ENCODE measurements at regions not wholly inside any gene's neighbourhood (a gene's known extent, or its start where the extent isn't known, plus 50 kb on each side); places are given as distances from the start of the nearest gene placed in this dataset.
"Not testable (repeated sequence)": the region's sequence is repeated elsewhere in the genome, so short reads cannot be mapped to it uniquely, and the experiment has no call there.

DNA sequence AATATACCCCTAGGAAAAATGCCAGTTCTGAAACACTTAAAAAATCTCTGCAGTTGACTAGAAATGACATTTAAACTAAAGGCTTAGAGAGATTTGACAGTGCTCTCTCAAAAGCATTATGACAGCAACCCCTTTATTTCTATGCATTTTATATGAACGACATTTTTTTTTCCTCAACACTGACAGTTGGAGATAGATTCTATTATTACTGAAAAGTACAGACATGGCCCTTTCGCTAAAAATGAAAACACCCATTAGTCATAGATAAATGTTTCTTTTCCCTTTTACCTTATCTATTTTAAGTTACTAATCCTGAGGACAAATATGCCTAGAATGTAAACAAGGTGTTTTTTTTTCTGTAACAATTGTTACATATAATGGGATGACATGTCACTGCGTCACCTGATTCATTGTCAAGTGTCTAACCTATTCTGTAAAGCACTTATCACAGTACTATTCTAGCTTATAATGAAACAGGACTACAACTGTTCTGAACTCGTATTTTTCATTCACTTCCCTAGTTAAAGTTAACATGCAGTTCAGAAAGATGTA is 1169.6 kb upstream of the CRIM1 start:
- WGBS, 2 donors: 66 to 84% methylated on average over 4 of the region's 4 CpGs
- H3K27me3 ChIP-seq: no peaks in the 10 kb centered on the region
- H3K36me3 ChIP-seq: no peaks in the 10 kb centered on the region
- no peak overlapping the region for H3K4me3 ChIP-seq
- no peaks in the 10 kb centered on the region for H3K4me1 ChIP-seq
- TF ChIP-seq, protein P1, sequence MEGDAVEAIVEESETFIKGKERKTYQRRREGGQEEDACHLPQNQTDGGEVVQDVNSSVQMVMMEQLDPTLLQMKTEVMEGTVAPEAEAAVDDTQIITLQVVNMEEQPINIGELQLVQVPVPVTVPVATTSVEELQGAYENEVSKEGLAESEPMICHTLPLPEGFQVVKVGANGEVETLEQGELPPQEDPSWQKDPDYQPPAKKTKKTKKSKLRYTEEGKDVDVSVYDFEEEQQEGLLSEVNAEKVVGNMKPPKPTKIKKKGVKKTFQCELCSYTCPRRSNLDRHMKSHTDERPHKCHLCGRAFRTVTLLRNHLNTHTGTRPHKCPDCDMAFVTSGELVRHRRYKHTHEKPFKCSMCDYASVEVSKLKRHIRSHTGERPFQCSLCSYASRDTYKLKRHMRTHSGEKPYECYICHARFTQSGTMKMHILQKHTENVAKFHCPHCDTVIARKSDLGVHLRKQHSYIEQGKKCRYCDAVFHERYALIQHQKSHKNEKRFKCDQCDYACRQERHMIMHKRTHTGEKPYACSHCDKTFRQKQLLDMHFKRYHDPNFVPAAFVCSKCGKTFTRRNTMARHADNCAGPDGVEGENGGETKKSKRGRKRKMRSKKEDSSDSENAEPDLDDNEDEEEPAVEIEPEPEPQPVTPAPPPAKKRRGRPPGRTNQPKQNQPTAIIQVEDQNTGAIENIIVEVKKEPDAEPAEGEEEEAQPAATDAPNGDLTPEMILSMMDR (IDR thresholded peaks at IDR 0.05): no peak
- TF ChIP-seq EP300 (IDR thresholded peaks at IDR 0.05) (no peak), POLR2A (IDR thresholded peaks at IDR 0.05) (no peak)
- no peak for DNase-seq (ENCODE audit: low spot score in 2 of 2)
- H3K9me3 ChIP-seq: no peaks in the 10 kb centered on the region
- no peak overlapping the region for H3K27ac ChIP-seq

DNA sequence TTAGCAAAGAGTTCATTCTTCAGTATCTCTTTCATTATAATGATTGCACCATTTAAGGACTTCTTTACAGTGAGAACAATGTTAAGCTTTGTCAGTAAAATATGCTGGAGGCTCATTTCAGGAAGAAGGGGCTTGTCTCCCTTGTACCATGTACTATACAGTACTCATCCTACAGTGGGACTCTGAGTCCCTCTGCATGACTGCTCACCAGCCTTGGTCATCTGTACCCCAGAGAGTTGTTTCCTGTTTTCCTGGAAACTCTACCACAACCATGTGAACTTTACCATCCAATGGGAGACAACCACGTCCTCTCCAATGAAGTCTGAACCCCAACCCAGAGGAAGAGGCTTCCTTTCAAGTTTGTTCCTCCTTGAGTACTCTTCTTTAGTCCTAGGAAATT is 1171.1 kb upstream of the CRIM1 start:
- H3K4me1 ChIP-seq: no peaks in the 10 kb centered on the region
- H3K4me3 ChIP-seq: no peak overlapping the region
- WGBS, 2 donors: 48 to 59% methylated on average over 1 of the region's 1 CpG
- no peaks in the 10 kb centered on the region for H3K36me3 ChIP-seq
- H3K9me3 ChIP-seq: no peaks in the 10 kb centered on the region
- no peaks in the 10 kb centered on the region for H3K27me3 ChIP-seq
- H3K27ac ChIP-seq: no peak overlapping the region
- DNase-seq (ENCODE audit: low spot score in 2 of 2): no peak
- TF ChIP-seq, protein P1 (IDR thresholded peaks at IDR 0.05): no peak
- TF ChIP-seq POLR2A (IDR thresholded peaks at IDR 0.05): no peak
- TF ChIP-seq EP300 (IDR thresholded peaks at IDR 0.05): no peak

DNA sequence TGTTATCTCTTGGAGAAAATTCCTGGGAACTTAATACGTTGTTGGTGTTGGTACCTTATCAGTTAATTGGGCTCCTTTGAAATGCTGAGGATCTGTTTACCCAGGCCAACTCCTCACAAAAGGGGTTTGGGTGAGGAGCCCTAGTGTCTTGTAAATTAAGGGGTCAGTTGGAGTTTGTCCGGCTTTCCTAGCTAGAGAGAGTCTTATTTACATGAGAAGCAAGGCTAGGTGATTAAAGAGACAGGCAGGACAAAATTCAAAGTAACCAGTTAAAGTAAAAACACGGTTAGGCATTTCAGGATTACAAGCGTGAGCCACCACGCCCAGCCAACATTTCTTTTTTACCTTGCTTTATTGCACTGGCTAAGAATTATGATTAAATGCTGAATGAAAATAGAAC is 1178.9 kb upstream of the CRIM1 start:
- not testable (repeated sequence) for H3K27me3 ChIP-seq; DNase-seq (ENCODE audit: low spot score in 2 of 2); H3K27ac ChIP-seq; H3K4me1 ChIP-seq; H3K4me3 ChIP-seq; H3K9me3 ChIP-seq; H3K36me3 ChIP-seq
- WGBS, 2 donors: 40 to 41% methylated on average over 5 of the region's 5 CpGs

DNA sequence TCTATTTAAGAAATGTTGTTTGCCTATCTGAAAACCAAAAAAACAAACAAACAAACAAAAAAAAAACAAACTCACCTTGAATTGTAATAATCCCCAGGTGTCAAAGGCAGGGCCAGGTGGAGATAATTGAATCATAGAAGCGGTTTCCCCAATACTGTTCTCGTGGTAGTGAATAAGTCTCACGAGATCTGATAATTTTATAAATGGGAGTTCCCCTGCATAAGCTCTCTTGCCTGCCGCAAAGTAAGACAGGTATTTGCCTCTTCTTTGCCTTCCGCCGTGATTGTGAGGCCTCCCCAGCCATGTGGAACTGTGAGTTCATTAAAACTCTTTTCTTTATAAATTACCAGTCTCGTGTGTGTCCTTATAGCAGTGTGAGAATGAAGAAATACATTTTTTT is 1180.7 kb upstream of the CRIM1 start:
- no peaks in the 10 kb centered on the region for H3K36me3 ChIP-seq
- WGBS, 2 donors: 84 to 90% methylated on average over 7 of the region's 7 CpGs
- H3K9me3 ChIP-seq: no peaks in the 10 kb centered on the region
- H3K4me3 ChIP-seq: no peak overlapping the region
- TF ChIP-seq, protein P1 (IDR thresholded peaks at IDR 0.05): no peak
- TF ChIP-seq POLR2A (IDR thresholded peaks at IDR 0.05) (no peak), EP300 (IDR thresholded peaks at IDR 0.05) (no peak)
- no peak overlapping the region for H3K27ac ChIP-seq
- no peaks in the 10 kb centered on the region for H3K27me3 ChIP-seq
- H3K4me1 ChIP-seq: no peaks in the 10 kb centered on the region
- DNase-seq (ENCODE audit: low spot score in 2 of 2): no peak

DNA sequence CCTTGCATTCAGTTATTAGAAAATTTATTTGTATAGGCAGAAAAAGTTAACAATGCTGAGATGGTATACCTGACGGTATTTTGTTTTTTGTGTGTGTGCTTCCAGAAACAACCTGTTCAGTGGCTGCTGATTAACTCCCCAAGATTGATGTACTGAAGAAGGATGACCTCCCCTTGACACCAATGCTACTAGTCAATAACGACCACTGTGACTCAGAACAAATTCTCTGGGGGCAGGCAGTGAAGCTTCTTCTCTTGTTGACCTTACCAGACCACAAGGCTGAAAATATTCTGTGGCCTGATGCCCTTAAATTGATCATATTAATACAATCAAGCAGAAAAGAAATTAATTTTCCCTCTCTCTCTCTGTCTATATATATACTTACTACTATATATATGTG is 1182.9 kb upstream of the CRIM1 start:
- 52 to 58% methylated on average over 2 of the region's 2 CpGs for WGBS, 2 donors
- H3K4me3 ChIP-seq: no peak overlapping the region
- no peaks in the 10 kb centered on the region for H3K4me1 ChIP-seq
- TF ChIP-seq EP300 (IDR thresholded peaks at IDR 0.05): no peak
- TF ChIP-seq, protein P1 (IDR thresholded peaks at IDR 0.05): no peak
- no peak for TF ChIP-seq POLR2A (IDR thresholded peaks at IDR 0.05)
- H3K36me3 ChIP-seq: no peaks in the 10 kb centered on the region
- no peaks in the 10 kb centered on the region for H3K27me3 ChIP-seq
- DNase-seq (ENCODE audit: low spot score in 2 of 2): no peak
- no peak overlapping the region for H3K27ac ChIP-seq
- H3K9me3 ChIP-seq: no peaks in the 10 kb centered on the region

DNA sequence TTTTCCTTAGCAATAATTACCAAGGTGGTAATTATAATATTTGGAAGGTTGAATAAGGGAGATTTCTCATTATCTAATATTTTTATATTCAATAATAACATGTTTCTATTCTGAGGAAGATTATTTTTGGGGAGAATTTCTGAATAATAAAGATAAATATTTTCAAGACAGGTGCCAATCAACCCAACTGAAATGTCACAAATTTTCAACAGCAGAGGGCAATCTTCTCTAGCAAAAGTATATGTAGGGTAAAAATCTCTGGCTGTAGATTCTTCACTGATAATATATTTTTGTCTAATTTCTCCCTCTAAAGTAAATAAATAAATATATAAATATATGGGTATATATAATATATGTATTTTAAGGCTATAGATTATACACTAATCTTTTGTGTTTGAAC is 1187.2 kb upstream of the CRIM1 start:
- Histone ChIP-seq H3K27me3 (no peaks in the 10 kb centered on the region), H3K36me3 (no peaks in the 10 kb centered on the region), H3K9me3 (no peaks in the 10 kb centered on the region), H3K27ac (no peak overlapping the region), H3K4me1 (no peaks in the 10 kb centered on the region), H3K4me3 (no peak overlapping the region)
- TF ChIP-seq POLR2A (IDR thresholded peaks at IDR 0.05) (no peak), EP300 (IDR thresholded peaks at IDR 0.05) (no peak)
- TF ChIP-seq, protein P1 (IDR thresholded peaks at IDR 0.05): no peak
- no peak for DNase-seq (ENCODE audit: low spot score in 2 of 2)

All from tibial nerve (tissue), 4 donors.